NCI-H82 treated with DMSO at 0.1 percent for 48 hours (cell line): ENCODE measurements at regions not wholly inside any gene's neighbourhood (a gene's known extent, or its start where the extent isn't known, plus 50 kb on each side); places are given as distances from the start of the nearest gene placed in this dataset.

ENCODE experiments used
- DNase-seq: peaks from one replicate; lab custom pipeline; 2025; ENCODE audit not compliant: unreplicated experiment; lab: John Stamatoyannopoulos, UW

DNA sequence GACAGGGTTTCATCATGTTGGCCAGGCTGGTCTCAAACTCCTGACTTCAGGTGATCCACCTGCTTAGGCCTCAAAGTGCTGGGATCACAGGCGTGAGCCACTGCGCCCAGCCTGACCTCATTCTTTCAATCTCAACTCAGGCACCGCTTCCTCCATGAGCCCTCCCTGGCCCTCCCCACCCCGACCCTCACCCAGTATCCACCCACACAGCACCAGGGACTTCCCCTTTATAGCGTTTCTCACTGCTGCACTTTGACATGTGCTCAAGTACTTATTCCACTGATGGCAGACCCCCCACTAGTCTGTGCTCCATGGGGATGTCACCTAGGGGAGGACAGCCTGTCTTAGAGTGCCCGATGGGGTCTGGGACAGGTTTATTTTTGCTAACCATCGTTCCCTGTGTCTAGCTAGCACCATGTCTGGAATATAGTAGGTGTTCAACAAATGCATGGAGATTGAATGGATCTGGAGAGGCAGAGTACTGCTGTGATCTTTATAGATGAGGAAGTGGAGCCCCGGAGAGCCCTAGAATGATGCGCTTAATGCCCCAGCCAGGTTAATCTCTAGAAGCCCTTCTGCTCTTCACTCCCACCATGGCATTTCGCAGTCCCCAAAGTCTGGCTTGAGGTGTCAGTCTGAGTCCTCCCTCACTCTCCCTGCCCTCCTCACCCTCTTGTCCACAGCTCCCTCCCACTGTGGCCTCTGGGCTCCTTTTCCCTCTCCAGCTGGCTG is 258.8 kb downstream of the RPS24 start:
- peak; percentile 87 for DNase-seq

DNA sequence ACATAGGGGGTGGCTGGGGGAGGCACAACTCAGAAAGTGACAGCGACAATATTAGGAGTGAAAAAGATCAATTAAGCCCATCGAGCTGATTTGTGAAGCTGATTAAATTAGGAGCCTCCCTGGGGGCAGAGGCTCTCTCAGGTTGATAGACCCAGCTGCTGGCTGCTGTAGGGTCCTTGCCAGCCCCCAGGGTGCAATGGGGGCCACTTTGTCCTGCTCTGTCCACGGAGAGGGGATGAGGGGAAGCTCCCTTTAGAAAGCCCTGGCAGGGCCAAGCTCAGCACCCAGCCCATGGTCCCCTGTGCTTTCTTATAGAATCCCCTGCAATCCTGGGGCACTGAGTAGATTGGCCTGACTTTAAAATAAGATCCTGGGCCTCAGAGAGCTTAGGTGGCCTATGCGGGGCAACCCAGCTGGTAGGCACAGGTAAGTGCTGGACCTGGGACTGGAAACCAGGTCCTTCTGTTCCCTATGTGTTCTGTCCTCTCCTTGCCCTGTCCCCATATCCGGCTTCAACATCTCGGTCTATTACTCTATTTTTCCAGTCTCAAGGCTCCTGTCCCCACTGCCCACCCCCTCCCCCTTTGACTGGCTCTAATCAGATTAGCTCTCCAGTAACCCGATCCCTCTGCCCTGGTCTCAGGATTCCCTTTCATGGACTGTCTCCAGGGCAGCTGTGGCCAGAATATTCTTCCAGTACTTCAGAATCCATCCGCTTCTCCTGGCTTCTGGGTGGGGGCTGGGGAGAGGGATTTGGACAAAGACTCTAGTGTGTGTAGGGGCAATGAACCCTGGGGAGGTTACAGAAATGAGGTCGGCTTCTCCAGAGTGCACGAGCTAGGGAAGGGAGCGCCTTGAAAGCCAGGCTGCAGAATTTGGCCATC is 259.6 kb downstream of the RPS24 start:
- DNase-seq: peak; percentile 96

DNA sequence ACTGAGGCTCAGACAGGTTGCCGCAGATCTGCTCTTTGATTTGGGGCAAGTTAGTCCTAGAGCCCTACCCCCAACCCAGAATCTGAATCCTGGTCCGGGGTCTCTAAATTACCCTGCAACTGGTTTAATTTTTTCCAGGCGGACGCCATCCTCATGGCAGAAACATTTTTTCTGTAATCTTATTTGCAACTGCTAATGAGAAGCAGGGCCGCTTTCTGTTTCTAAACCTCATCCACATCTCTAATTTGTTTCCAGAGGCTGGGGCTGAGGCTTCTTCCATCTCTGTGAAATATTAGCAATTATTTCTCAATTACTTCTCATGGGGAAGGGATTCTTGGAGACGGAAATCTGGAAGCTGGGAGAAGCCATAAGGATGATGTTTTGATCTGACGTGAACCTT is 261.6 kb downstream of the RPS24 start:
- DNase-seq: no peak

DNA sequence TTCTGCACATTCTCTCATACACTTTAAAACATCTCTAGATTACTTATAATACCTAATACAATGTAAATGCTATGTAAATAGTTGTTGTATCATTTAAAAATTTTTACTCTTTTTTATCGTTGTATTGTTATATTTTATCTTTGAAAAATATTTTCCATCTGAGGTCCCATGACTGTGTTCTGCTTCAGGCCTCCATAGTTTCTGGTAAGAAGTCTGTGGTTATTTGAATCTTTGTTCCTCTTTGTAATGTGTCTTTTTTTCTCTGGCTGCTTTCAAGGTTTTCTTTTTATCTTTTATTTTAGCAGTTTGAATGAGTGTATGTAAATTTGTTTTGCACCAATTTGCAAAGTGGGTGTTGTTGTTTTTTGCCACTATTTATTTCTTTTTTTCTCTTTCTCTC is 263.1 kb downstream of the RPS24 start:
- no peak for DNase-seq

DNA sequence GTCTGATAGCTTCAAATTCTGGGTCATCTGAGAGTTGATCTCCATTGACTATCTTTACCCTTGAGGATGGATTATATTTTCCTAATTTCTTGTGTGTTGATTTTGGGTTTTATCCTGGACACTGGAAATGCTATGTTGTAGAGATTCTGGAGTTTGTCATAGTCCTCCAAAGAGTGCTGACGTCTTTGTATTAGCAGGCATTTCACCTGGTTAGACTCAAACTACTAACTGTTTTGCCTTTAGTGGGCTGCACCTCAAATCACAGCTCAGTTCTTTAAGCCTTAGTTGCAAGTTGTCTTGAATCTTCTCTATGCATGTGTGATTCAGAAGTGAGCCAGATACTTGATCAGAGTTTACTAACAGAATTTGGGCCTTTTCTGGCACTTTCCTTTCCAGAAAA is 264.3 kb downstream of the RPS24 start:
- no peak for DNase-seq

DNA sequence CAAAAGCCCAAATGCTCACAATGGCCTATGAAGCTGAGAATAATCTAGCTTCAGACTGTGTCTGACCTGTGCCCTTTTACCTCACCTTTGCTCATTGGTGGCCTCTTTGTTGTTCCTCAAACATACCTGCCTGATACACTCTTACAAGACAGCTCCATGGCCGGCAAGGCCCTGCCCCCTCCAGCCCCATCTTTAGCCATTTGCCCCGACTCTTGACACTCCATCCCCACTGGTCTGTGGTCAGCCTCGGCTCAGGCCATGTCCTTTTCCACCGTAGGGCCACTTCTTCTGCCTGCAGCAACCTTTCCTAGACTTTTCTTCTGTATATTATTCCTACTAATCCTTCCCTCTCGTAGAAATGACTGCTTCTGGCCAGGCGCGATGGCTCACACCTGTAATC is 265.2 kb downstream of the RPS24 start:
- no peak for DNase-seq

DNA sequence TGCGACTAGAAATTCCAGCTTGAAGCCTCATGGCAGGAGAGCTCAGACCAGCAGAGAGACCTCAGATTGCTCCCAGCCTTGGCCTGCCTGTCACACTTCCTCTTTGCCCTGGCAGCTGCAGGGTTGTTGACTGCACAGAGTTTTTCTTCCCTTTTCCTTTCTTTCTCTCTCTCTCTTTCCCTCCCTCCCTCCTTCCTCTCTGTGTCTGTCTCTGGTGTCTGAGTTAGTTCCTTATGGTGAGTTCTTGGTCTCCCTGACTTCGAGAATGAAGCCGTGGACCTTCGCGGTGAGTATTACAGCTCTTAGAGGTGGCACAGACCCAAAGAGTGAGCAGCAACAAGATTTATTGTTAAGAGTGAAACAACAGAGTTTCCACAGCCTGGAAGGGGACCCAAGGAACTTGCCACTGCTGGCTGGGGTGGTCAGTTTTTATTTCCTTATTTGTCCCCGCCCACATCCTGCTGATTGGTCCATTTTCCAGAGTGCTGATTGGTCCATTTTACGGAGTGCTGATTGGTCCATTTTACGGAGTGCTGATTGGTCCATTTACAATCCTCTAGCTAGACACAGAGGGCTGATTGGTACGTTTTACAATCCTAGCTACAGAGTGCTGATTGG is 266.3 kb downstream of the RPS24 start:
- DNase-seq: no peak

DNA sequence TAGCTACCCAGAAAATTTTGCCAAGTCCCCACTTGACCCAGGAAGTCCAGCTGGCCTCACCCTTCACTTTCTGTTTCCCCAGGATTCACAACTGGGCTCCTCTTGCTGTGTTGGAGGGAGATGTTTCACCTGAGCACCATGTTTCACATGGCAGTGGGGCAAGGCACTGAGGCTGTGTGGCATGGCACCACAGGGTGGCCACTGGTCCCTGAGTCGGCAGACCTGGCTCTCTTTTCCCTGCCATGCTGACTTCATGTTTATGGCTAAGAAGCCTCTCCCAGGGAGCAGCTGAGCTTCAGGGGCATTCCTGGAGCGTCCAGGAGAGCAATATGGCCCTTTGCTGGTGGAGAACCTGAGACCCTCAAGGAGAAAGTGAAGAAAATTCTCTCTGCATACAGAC is 266.9 kb downstream of the RPS24 start:
- DNase-seq: no peak

DNA sequence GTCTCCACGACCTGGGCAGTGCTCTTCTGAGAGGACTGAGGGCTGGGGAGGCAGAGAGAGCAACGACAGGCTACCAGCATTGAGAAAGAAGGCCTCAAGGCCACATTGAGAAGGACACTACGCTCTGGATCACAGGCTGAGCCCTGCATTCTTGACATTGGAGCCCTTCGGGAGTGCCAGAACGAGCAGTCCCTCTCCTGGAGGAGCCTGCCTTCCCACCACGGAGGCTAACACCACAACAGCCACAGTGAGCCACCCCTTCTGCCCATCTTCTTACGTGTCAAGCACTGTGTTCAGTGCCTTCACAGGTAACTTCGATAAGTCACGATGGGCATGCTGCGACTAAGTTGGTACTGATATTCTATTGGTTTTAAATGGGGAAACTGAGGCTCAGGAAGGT is 267.8 kb downstream of the RPS24 start:
- no peak for DNase-seq

DNA sequence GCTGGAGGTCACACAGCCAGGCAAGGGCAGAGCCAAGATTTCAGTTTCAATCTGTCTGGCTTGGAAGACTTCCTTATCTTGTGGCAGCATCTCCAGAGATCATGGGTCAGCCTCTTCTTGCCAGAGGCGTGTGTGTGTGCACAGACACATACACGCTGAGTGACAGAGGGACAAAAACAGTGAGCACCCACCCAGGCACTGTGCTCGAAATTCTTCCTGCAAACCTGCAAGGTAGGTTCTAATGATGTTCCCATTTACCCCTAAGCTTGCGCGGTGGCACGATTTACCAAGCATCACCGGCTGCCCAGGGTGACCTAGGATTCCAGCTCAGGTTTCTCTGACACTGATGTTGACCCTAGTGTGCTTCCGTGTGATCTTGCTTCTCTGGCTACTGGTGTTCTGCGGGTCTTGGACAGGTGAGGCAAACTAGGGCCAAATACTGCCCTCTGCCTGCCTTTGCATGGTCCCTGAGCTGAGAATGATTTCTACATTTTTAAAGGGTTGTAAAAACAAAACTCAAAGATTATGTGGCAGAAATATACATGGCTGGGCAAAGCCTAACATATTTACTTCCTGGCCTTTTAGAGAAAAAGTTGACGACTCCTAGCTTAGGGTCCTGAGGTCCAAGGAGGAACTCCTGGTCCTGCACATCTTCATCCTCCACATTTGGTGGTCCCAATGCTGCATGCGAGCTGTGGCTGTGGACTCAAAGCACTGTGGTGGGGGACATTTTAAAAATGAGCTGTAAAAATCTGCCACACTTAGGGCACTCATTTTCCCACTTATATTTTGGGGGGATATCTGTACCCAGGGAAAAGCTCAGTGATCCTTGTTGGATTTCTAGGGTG is 268.5 kb downstream of the RPS24 start:
- DNase-seq: no peak

DNA sequence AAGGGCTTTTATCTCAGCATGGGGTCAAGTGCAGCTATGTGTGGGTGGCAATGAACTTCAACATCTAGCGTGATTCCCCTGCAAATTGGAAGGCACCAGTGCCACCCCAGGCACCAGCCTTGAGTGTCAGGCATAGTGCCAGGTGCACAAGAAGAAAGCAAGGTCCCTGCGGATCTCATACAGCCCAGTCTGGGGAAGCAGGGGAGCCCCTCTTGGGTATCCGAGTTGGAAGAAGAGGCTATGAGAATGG is 269.0 kb downstream of the RPS24 start:
- no peak for DNase-seq

DNA sequence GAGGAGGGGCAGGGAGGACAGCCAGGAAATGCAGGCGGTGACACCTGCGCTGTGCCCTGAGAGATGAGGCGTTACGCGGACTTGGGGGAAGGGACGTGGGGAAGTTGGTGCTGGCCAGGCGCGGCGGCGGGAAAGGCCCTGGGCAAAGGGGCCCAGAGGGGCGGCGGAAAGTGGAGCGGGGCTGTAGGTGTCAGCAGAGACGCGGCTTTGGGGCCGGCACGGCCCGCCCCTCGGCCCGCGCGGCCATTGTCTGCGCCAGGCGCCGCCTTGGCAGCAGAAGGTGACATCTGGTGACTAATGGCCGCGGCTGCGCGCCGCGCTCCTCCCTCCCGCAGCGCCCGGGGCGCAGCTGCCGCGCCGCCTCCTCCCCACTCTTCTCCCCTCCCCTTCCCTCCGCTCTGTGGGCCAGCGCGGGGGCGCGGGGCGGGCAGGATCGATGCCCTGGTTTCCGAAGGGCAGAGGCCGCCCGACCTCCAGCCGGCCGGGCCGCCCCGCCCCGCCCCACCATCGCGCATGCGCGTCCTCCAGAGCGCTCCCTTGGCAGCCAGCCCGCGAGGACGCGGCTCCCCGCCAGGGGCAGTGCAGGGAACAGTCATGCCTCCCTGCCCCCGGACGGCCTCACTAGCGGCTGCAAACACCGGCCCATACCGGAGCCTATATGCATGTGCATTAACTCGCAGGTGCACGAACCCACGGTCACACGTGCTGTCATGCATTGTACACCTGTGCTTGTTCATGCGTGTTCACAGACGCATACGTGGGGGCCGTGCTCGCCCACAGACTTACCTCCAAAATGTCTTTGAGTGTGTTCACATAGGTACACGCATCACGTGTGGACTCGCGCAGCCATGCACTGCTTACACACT is 269.6 kb downstream of the RPS24 start:
- peak; percentile 74 for DNase-seq

DNA sequence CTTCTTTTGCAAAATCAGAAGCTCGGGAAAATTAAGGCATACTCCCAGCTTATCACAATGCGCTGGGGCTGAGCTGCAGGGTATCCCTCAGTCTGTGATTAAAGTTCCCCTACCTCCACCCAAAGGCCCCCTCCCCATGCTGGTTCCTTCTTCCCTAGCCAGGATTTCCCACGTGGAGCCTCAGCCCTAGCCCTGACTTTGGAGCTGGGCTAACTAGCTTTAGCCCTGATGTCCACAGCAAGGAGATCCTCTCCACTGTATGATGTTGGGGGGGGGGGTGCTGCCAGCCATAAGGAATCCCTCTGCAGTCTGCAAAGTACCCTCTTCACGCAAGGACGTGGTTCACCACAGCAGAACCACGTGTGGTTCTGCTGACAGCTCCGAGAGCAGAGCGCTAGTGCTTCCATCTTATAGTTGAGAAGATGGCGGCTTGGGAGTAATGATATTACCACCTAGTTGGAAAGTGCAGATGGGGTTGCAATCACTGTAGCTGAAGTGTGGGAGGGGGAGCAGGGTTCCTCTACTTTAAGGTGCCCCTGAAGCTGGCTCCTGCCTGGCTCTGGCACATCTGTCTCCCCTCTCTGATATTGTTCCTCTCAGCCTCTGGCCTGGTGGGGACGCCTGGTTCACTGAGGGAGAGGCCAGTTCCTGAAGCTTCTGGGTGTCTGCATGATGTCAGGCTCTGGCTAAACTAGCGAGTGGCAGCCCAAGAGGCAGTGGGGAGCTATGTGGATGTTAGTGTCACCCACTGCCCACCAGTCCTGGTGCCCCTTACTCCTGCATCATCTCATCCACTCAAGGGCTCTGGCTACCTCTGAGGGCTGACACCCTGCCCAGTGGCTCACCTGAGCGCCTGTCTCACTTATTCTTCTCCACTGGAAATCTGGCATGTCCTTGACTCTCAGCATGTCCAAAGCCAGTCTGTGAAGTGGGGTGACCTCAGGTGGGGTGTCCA is 270.7 kb downstream of the RPS24 start:
- DNase-seq: no peak

DNA sequence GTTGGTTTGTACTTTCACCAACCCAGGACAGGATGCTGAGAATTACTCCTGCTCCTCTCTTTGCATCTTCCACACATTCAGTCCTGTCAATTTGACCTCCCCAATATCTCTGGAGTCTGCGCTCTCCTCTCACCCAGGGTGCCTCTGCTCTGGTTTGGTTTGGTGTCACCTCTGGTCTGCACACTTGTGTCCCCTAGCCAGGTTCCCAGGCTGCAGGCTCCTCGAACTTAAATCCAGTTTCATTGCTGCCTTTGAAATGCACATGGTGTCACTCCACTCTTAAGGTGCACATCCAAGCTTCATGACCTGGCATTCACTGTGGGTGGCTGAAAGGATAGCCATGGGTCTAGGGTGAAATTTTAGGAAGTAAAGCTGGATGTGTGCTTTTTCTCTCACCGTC is 271.6 kb downstream of the RPS24 start:
- DNase-seq: no peak

DNA sequence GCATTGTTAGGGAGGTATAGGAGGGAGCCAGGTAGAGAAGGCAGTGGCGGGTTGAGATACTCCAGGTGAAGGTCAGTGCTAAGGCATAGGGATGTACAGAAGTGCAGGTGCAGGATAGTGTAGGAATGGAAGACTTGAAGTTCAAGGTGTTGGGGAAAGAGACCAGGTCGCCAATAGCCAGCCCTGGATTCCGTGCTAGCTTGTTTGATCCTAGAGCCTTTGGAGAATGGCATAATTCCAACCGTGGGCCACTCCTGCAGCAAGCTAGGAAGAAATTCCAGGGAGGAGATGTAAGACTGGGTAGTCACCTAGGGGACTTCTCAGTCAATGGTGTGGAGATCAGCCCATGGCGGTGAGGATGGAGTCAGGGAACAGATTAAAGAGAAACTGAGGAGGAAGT is 272.7 kb downstream of the RPS24 start:
- DNase-seq: no peak

DNA sequence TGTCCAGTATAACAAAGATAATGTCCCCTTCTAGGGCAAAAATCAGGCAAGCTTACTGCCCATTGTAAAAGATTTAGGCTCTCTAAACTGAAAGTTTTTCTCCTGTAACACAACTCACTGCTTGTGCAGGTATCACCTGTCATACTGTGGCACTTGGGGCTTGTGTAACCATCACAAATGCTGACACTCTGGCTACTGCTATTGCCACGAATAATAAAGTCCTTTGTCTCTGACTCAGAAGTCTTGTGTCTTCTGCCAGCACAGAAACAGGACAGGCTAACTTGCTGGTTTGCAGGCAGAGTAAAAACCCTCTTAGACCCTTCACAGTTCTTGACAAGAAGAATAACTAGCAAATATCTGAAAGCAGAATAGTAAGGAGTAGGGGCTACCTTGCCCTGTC is 273.9 kb downstream of the RPS24 start:
- no peak for DNase-seq

DNA sequence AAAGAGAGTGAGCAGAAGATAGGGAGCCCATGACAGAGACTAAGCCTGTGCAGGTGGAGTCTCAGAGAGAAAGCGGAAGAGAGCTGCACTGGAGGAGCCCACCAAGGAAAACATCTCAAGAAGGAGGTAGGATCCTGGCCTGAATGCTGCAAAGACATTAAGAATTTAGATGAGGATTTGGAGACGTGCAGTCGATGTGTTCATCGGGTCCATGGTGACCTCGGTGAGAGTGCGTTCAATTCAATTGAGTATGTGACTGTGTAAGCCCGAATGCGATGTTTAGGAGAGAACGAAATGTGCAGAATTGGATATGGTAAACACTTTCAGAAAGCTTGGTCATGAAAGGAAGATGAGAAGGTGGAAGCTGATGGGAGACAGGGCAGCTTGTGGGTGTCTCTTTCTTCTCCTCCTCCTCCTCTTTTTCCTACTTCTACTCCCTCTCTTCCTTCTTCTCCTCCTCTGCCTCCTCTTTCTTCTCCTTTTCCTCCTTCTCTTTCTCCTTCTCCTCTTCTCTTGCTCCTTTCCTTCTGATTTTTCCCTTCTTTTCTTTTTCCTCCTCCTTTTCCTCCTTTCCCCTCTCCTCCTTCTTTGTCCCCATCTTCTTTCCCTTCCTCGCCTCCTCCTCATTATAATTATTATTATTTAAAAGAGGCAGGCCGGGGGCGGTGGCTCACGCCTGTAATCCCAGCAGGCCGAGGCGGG is 276.0 kb downstream of the RPS24 start:
- DNase-seq: no peak

DNA sequence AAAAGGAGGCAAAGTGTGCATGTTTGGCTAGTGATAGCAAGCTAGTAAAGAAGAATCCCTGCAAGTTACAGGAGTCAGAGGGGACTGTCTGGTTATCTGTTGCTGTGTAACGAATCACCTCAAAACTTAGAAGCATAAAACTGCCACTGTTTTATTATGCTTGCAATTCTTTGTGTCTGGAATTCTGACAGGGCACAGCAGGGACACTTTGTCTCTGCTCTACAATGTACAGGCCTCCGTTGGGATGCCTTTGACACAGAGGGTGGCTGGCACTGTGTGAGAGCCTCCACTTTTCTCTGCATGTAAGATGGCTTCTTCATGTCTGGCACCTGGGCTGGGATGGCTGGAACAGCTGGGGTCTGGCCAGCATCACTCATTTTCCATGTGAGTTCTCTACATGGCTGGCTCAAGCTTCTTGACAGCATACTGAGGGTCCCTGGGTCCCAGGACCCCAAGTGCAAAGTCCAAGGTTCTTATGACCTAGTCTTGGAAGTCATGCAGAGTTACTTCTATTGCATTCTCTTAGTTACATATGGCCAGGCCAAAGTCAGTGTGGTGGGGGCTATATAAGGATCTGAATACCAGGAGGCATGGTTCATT is 276.9 kb downstream of the RPS24 start:
- no peak for DNase-seq
